Activated CD4-positive, alpha-beta T cell treated with anti-CD3 and anti-CD28 coated beads, Interleukin-2, amount 10 ng/mL, durations not matched to agents 24 days and 14 days (primary cell): ENCODE measurements at regions not wholly inside any gene's neighbourhood (a gene's known extent, or its start where the extent isn't known, plus 50 kb on each side); places are given as distances from the start of the nearest gene placed in this dataset.
"Not testable (repeated sequence)": the region's sequence is repeated elsewhere in the genome, so short reads cannot be mapped to it uniquely, and the experiment has no call there.

ENCODE experiments used
- DNase-seq: peaks from one replicate; pipeline ENCODE4 v3.0.0; 2022
- H3K27ac Mint-ChIP-seq: one replicate; pipeline ENCODE4 v1.8.0; 2022; ENCODE audit warnings: mild to moderate bottlenecking, mixed read lengths
- H3K27me3 Mint-ChIP-seq: one replicate; pipeline ENCODE4 v1.8.0; 2022; ENCODE audit warnings: mixed read lengths
- H3K36me3 Mint-ChIP-seq: one replicate; pipeline ENCODE4 v1.8.0; 2022; ENCODE audit warnings: low read depth, mild to moderate bottlenecking, mixed read lengths
- H3K4me1 Mint-ChIP-seq: one replicate; pipeline ENCODE4 v1.8.0; 2021; ENCODE audit warnings: mixed read lengths
- H3K4me3 Mint-ChIP-seq: one replicate; pipeline ENCODE4 v1.8.0; 2022; ENCODE audit warnings: mild to moderate bottlenecking, moderate library complexity, mixed read lengths
- H3K9me3 Mint-ChIP-seq: one replicate; pipeline ENCODE4 v1.8.0; 2021; ENCODE audit warnings: mixed read lengths
- intact Hi-C: fragments of 100-400 bp; cut with micrococcal nuclease; formaldehyde crosslinking; loops from one replicate; pipeline ENCODE4 v1.15.1; 2023

DNA sequence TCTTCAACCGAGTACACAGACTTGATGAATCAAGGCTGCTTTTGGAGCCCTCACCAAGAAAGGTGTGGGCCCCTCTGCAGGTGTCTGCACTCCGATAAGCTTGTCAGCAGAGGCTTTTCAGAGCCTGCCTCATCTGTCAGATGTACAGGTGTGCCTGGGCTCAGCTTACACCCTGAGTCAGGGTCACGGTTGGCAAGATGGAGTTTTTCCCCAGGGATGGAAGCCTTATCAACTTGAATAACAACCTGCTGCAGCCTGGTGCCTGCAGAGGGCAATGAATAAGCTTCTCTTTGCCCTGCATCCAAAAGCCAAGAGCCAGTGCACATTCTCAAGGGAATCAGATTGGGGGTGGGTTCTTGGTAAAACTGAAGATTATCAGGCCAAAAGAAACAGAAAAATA, 427.1 kb downstream of the CD83 start:
- Mint-ChIP-seq H3K4me1 (peaks cover 25% of the 10 kb centered on the region), H3K27me3 (peaks cover 2% of the 10 kb centered on the region), H3K4me3 (no peak overlapping the region), H3K27ac (no peak overlapping the region), H3K36me3 (no peaks in the 10 kb centered on the region), H3K9me3 (no peaks in the 10 kb centered on the region)
- intact Hi-C loops = loop anchor here (5.0 to 10.0 kb wide), 5 partner anchors 118 to 1080 kb away; partner anchors contain the start of gene JARID2
- no peak for DNase-seq

DNA sequence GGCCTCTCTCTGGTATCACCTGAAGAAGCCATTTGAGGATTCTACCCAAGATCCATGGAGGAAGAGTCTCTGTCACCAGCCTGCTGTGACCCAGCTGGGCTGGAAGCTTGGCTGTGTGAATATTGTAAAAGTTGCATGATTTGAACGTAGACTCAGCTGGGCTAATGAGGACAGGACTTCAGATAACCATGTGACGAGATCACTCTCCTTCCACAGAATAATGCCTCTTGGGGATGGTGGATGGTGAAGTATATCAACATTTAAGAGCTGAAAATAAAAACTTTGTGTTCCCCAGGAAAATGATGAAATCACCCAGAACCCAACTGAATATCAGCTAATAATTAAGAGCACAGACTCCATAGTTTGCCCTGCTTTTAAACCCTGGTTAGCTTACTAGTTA, 427.9 kb downstream of the CD83 start:
- Mint-ChIP-seq H3K4me1 (peaks cover 25% of the 10 kb centered on the region), H3K27me3 (peaks cover 2% of the 10 kb centered on the region), H3K27ac (no peak overlapping the region), H3K9me3 (no peaks in the 10 kb centered on the region), H3K4me3 (no peak overlapping the region), H3K36me3 (no peaks in the 10 kb centered on the region)
- intact Hi-C loops = loop anchor here (10.0 kb wide), 2 partner anchors 329 to 1079 kb away; no protein-coding TSS in a partner anchor
- DNase-seq = no peak

- H3K27ac Mint-ChIP-seq = no peak overlapping the region
- no peak overlapping the region for H3K4me3 Mint-ChIP-seq
- intact Hi-C loops = loop anchor here (10.0 kb wide), 2 partner anchors 329 to 1079 kb away; no protein-coding TSS in a partner anchor
Measured at GRCh38 chr6:14546036-14546435, 428.5 kb downstream of the CD83 start.

DNA sequence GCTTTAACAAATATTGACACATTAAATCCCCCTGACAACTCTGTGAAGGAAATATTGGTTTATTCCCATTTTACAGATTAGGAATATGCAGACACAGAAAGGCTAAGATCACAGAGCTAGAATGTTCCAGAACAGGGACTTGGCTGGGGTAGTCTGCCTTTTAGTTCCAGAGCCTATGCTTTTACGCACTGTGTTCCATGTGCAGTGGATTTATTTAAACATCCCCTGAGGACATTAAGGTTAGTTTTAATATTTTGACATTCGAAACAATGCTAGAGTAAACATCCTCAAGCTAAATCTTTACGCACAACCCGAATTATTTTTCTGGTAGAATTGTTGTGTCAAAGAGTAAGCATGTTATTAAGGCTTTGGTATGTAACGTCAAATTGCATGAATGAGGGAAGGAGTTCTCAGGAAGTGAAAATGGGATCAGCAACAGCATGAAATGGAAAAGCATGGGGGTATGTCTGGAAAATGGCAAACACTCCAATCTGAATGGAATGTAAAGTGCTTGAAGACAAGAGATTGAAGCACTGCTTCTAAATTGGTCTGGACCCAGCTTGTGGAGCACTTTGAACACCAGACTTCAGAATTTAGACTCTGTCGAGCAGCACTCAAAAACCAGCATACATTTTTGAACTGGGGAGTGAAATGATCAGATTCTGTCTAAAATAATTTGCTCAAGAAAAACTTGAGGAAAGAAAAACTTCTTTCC, 429.9 kb downstream of the CD83 start:
- Mint-ChIP-seq H3K4me3 (no peak overlapping the region), H3K9me3 (no peaks in the 10 kb centered on the region), H3K27me3 (peaks cover 4% of the 10 kb centered on the region), H3K36me3 (no peaks in the 10 kb centered on the region), H3K27ac (no peak overlapping the region), H3K4me1 (peaks cover 9% of the 10 kb centered on the region)
- DNase-seq = no peak
- intact Hi-C loops = loop anchor here (10.0 kb wide), 2 partner anchors 327 to 1077 kb away; no protein-coding TSS in a partner anchor

More at GRCh38 chr6:14546036-14546435, 428.5 kb downstream of the CD83 start:
- no peak for DNase-seq
- no peaks in the 10 kb centered on the region for H3K9me3 Mint-ChIP-seq
- H3K4me1 Mint-ChIP-seq = peaks cover 23% of the 10 kb centered on the region
- H3K36me3 Mint-ChIP-seq = no peaks in the 10 kb centered on the region
- peaks cover 2% of the 10 kb centered on the region for H3K27me3 Mint-ChIP-seq

- no peak overlapping the region for H3K4me3 Mint-ChIP-seq
- H3K4me1 Mint-ChIP-seq = peaks cover 3% of the 10 kb centered on the region
- H3K9me3 Mint-ChIP-seq = no peaks in the 10 kb centered on the region
- DNase-seq = no peak
- H3K27ac Mint-ChIP-seq = no peak overlapping the region
- H3K36me3 Mint-ChIP-seq = no peaks in the 10 kb centered on the region
- H3K27me3 Mint-ChIP-seq = peaks cover 4% of the 10 kb centered on the region
- intact Hi-C loops = loop anchor here (10.0 kb wide), 2 partner anchors 325 to 1075 kb away; no protein-coding TSS in a partner anchor
Measured at GRCh38 chr6:14549304-14549770, 431.8 kb downstream of the CD83 start.

DNA sequence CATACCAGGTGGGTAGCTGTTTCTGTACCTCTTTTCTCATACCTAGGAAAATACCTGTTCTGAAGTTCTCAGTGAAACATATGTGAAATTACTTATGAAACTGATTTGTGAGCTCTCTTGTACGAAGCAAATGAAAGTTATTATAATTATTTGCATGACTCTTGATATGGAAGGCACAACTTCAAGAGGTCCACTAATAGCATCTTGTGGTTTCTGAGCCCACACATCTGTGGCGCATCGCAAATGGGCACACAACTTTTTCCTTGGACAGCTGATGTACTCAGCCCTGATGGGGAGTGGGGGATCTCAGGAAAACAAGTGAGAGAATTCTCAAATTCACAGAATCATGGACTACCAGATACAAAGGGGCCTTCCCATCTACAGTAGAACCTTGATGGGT, 432.3 kb downstream of the CD83 start:
- H3K4me3 Mint-ChIP-seq = no peak overlapping the region

GRCh38 chr6:14550410-14550809, 432.8 kb downstream of the CD83 start:
- no peak for DNase-seq
- H3K4me3 Mint-ChIP-seq = no peak overlapping the region
- H3K9me3 Mint-ChIP-seq = no peaks in the 10 kb centered on the region
- H3K4me1 Mint-ChIP-seq = peaks cover 3% of the 10 kb centered on the region
- H3K27ac Mint-ChIP-seq = no peak overlapping the region
- intact Hi-C loops = no loop called here
- H3K27me3 Mint-ChIP-seq = peaks cover 4% of the 10 kb centered on the region
- H3K36me3 Mint-ChIP-seq = no peaks in the 10 kb centered on the region

More for the DNA sequence above, 432.3 kb downstream of the CD83 start:
- H3K4me1 Mint-ChIP-seq = peaks cover 3% of the 10 kb centered on the region
- no peaks in the 10 kb centered on the region for H3K9me3 Mint-ChIP-seq
- DNase-seq = no peak
- H3K27me3 Mint-ChIP-seq = peaks cover 4% of the 10 kb centered on the region
- intact Hi-C loops = loop anchor here (10.0 kb wide), 2 partner anchors 325 to 1075 kb away; no protein-coding TSS in a partner anchor
- H3K27ac Mint-ChIP-seq = no peak overlapping the region
- no peaks in the 10 kb centered on the region for H3K36me3 Mint-ChIP-seq

DNA sequence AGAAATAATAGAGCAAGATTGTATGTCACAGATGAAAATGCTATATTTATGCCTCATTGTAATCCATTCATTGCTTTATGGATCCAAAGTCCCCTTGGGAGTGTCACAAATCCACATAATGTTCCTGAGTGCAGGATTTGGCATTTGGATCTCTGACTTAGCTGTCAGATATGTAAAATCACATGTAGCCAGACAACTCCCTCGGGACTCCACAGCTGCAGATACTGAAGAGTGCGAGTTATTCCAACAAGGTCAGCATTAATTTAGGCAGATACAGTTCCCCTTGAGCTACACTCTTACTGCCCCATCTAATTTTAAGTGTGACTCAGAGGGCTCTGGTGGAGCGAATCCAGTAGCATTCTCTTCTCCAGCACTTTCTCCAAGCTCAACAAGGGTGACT, 433.2 kb downstream of the CD83 start:
- H3K4me1 Mint-ChIP-seq = peaks cover 3% of the 10 kb centered on the region
- intact Hi-C loops = no loop called here

DNA sequence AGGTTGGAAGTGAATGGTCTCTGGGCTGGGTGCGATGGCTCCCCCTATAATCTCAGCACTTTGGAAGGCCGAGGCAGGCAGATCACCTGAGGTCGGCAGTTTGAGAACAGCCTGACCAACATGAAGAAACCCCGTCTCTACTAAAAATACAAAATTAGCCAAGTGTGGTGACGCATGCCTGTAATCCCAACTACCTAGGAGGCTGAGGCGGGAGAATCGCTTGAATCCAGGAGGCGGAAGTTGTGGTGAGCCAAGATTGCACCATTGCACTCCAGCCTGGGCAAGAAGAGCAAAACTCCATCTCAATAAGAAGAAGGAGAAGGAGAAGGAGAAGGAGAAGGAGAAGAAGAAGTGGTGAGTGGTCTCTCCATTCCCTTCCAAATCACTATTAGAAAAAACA, 434.0 kb downstream of the CD83 start:
- H3K9me3 Mint-ChIP-seq, DNase-seq, H3K36me3 Mint-ChIP-seq, H3K27ac Mint-ChIP-seq, H3K4me3 Mint-ChIP-seq, intact Hi-C loops, H3K4me1 Mint-ChIP-seq, H3K27me3 Mint-ChIP-seq: not testable (repeated sequence)

More for the DNA sequence above, 433.2 kb downstream of the CD83 start:
- no peak for DNase-seq
- H3K9me3 Mint-ChIP-seq = no peaks in the 10 kb centered on the region
- no peaks in the 10 kb centered on the region for H3K36me3 Mint-ChIP-seq
- H3K27me3 Mint-ChIP-seq = peaks cover 4% of the 10 kb centered on the region
- H3K27ac Mint-ChIP-seq = no peak overlapping the region
- no peak overlapping the region for H3K4me3 Mint-ChIP-seq

- Mint-ChIP-seq H3K27ac (no peak overlapping the region), H3K36me3 (no peaks in the 10 kb centered on the region), H3K4me1 (peaks cover 3% of the 10 kb centered on the region), H3K27me3 (peaks cover 2% of the 10 kb centered on the region), H3K4me3 (no peak overlapping the region), H3K9me3 (no peaks in the 10 kb centered on the region)
- intact Hi-C loops = no loop called here
- DNase-seq = no peak
Measured at GRCh38 chr6:14552891-14553290, 435.3 kb downstream of the CD83 start.

DNA sequence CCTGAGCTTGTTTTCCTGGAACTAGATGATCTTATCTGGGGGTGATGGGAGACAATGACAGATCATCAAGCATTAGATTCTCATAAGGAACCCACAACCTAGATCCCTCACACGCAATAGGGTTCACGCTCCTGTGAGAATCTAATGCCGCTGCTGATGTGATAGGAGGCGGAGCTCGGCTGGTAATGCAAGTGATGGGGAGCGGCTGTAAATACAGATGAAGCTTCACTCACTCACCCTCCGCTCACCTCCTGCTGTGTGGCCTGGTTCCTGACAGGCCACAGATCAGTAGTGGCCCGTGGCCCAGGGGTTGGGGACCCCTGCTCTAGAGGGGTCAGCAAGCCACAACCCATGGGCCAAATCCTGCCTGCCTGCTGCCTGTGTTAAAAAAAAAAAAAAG, 435.9 kb downstream of the CD83 start:
- DNase-seq = no peak
- Mint-ChIP-seq H3K4me1 (peaks cover 3% of the 10 kb centered on the region), H3K9me3 (no peaks in the 10 kb centered on the region), H3K27me3 (peaks cover 2% of the 10 kb centered on the region), H3K36me3 (no peaks in the 10 kb centered on the region), H3K27ac (no peak overlapping the region), H3K4me3 (no peak overlapping the region)
- intact Hi-C loops = no loop called here

GRCh38 chr6:14555804-14556203, 438.2 kb downstream of the CD83 start:
- Mint-ChIP-seq H3K4me3 (no peak overlapping the region), H3K27me3 (peaks cover 2% of the 10 kb centered on the region), H3K9me3 (peaks cover 5% of the 10 kb centered on the region), H3K27ac (no peak overlapping the region), H3K4me1 (peaks cover 3% of the 10 kb centered on the region), H3K36me3 (no peaks in the 10 kb centered on the region)
- intact Hi-C loops = no loop called here
- DNase-seq = no peak

GRCh38 chr6:14559746-14560536, 442.4 kb downstream of the CD83 start:
- intact Hi-C loops = no loop called here

GRCh38 chr6:14561563-14561962, 444.0 kb downstream of the CD83 start:
- H3K36me3 Mint-ChIP-seq, DNase-seq, H3K4me3 Mint-ChIP-seq, H3K4me1 Mint-ChIP-seq, H3K27me3 Mint-ChIP-seq, H3K27ac Mint-ChIP-seq, intact Hi-C loops: not testable (repeated sequence)
- peaks cover 23% of the 10 kb centered on the region for H3K9me3 Mint-ChIP-seq

More at GRCh38 chr6:14559746-14560536, 442.4 kb downstream of the CD83 start:
- H3K27me3 Mint-ChIP-seq = no peaks in the 10 kb centered on the region
- peaks cover 23% of the 10 kb centered on the region for H3K9me3 Mint-ChIP-seq
- H3K4me3 Mint-ChIP-seq = no peak overlapping the region
- no peak overlapping the region for H3K27ac Mint-ChIP-seq
- H3K4me1 Mint-ChIP-seq = no peaks in the 10 kb centered on the region
- no peak for DNase-seq
- no peaks in the 10 kb centered on the region for H3K36me3 Mint-ChIP-seq
